ENCODE measurements at regions not wholly inside any gene's neighbourhood (a gene's known extent, or its start where the extent isn't known, plus 50 kb on each side); places are given as distances from the start of the nearest gene placed in this dataset.

DNA sequence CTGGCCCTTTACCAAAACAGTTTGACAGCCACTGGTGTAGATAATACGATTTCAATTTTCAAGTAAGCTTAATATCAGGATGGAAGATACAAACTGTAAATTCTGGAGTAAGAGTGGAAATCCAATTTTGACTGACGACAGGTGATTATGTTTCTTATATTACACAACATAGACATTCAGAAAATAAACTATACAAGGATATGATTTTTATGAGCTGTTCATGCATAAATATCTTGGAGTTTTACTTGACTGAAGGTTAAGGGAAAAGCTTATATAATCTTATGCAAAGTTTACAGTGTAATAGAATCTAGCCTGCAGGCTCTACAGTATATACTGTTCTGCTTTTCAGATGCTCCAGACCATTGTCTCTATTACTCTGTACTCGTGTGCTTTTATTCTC lies 1672.3 kb downstream of the ARAP2 start:
- no peak for DNase-seq

GRCh38 chr4:34615315-34615714 lies 1629.0 kb downstream of the ARAP2 start:
- no peak for DNase-seq

GRCh38 chr4:34619531-34620162 lies 1624.7 kb downstream of the ARAP2 start:
- no peak for DNase-seq

DNA sequence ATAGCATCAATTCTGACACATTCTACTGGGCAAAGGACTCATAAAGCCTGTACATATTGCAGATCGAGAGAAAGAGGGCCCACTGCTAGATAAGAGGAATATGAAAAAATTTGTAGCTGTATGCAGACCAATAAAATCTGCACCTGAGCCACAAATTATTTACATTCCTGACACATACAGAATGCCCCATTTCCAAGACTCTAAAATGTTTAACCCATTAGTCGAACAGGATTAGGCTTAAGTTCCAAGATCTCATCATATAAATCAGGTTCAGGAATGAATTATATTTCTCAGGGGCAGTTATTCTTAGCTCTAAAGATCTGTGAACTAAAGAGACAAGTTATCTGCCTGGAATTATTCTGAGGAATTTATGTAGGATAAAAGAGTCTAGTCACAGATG lies 1615.8 kb downstream of the ARAP2 start:
- no peak for DNase-seq

DNA sequence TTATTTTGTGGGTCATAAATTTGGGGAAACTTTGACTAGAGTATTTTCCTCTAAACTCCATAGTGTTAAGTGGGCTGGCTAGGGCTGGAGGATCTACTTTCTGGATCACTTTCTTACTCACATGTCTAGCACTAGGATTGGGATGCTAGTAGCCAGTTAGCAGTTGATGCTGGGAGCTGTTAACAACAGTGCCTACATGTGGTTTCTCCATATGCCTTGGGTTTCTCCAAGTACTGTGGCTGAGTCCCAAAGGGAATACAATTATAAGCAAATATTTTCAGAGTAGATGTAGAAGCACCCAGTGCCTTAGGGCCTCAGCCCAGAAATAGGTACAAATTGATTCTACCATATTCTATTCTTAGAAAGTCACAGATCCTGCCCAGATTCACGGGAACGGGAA lies 1614.9 kb downstream of the ARAP2 start:
- no peak for DNase-seq

DNA sequence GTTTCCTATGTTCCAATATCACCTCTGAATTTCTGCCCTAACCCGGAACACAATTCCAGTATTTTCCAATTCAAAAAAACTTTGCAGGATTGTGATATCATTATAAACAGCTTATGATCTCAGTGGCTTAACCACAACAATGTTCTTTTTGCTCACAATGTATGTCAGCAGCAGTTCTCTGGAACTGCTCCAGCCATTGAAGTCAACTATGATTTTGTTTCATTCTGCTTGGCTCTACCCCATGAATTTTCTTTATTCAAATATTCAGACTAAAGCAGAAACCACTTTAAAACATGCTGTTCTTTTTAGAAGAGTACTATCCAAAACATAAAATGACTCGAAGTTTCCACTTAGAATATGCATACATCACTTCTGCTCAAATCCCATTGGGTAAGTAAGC lies 1611.1 kb downstream of the ARAP2 start:
- no peak for DNase-seq

- DNase-seq = no peak
Observed at GRCh38 chr4:34636623-34637022, 1607.7 kb downstream of the ARAP2 start.

- no peak for DNase-seq
Observed at GRCh38 chr4:34643476-34643875, 1600.8 kb downstream of the ARAP2 start.

- DNase-seq = no peak
Observed at GRCh38 chr4:34644579-34645115, 1599.7 kb downstream of the ARAP2 start.

- no peak for DNase-seq
Observed at GRCh38 chr4:34649716-34650115, 1594.6 kb downstream of the ARAP2 start.

DNA sequence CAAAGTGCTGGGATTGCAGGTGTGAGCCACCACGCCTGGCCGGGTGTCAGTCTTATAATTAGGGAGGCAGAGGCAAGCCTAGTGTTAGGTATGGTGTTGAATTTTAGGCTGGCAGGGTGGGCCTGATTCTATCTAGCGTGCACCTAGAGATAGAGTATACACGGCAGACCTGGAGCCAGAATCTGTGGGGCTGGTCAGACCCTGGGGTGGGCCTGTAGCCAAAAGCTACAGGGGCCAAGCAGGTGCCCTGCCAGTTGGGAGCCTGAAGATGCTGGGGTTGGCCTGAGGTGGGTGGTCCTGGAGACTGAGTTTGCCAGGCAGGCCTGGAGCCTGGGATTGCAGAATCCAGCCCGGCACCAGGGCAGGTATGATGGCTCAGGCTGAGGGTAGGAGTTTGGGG lies 1580.3 kb downstream of the ARAP2 start:
- DNase-seq = no peak

DNA sequence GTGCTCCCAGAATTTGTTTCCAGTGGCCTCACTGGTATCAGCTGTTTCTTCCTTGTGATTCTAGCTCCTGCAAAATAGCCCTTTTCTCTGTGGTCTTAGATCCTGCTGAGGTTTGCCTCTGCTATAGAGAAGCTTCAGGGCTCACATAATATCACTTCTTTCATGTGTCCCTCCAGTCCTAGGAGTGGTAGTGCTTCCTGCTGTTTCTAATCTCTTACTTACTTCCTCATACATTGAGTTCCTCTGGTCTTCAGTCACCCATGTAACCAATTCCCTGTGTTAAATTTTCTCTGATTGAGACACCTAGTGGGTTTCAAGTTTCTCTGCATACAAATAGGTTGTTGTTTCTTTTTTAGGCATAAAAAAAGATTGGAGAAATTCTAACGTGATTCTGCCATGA lies 1567.9 kb downstream of the ARAP2 start:
- DNase-seq = no peak

DNA sequence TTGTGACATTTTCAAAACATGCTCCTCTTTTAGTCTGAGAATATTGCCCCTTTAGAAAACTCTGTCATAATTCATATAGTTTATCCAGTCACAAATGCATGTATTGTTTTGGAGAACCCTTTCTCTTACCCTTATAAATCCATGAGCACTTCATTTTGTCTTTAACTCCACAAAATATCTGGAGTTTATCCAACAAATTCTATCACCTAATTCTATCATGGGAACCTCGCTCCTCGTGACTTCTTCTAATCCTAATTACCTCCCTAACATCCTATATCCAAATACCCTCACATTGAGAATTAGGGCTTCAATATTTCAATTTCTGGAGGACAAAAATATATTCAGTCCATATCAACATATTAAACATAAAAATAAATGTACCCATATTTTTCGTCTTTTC lies 1565.9 kb downstream of the ARAP2 start:
- no peak for DNase-seq

DNA sequence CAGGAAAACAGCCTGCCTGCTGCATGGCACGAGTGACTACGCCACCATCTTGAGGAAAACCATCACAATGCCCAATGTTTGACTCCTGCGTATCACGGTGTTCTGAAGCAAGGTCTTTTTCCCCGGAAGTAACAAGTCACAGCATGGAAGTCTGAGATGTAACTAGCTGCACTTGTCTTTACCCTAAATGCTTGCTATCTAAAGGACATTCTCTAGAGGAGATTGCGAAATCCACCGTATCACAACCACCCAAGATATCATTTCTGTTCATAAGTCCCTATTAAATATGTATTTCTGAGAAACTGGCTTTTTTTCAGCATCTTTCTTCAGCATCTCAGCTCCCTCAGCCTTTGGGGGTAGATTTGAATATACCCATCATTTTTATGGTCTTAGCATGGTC lies 1565.1 kb downstream of the ARAP2 start:
- DNase-seq = no peak

DNA sequence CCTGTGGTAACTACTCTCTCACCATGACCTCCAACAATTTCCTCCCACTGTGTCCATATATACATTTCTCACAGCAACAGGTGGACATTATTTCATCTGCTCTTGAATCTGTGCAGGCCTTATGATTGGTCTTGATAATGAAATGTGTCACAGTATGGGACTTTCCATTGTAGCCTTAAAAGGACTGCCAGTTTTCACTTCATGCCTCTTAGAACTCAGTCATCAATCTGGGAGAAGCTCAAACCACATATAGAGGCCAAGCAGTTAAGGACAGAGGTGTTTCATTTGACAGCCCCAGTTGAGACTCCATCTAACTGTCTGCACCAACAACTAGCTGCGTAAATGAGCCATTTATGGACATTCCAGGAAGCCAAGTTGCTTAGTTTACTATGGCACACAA lies 1534.8 kb downstream of the ARAP2 start:
- no peak for DNase-seq

DNA sequence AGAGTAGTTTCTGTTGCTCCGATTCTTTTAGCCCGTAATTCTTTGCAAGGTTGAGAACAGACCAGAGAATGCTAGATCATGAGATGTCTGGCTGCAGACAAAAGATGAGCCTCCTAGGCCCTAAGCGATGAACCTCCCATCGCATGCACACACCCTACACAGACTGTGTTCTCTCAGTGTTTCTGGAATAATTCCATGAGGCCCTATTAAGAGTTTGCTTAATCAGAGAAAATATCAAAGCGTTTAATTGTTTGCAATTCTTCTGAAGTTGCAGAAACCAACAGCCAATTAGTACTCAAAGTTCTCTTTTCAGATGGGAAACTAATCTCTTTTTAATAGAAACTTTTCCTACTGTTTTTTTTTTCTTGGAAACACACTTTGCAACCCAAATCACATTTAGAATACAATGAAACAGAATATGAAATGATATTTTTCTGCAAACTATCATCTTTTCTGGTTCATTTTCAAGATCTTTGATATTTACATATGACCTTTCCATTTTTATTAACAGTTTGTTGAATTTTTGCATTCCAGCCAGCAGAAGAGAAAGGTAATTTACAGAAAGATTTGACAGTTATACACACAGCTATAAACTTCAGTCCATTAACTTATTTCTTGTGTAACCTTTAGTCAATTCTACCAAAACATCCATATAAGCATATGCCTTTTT lies 1525.6 kb downstream of the ARAP2 start:
- no peak for DNase-seq

GRCh38 chr4:34720571-34720970 lies 1523.7 kb downstream of the ARAP2 start:
- no peak for DNase-seq

DNA sequence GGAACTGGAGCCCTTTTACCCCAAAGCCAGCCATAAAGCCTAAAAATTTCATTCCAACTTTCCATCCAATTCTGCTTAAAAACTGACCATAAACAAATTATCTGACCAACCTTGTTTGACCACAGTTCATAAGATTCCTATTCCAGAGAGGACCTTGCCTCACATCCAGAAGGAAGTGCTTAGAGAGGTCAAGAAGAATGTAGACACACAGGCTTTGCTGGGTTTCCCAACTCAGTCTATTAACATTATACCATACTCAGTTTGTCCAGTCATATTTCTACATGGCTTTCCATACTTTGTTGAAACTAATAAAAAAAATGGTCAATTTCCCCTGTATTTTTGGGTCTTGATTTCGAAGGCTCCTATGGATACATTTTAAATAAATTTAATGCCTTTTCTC lies 1522.5 kb downstream of the ARAP2 start:
- no peak for DNase-seq

DNA sequence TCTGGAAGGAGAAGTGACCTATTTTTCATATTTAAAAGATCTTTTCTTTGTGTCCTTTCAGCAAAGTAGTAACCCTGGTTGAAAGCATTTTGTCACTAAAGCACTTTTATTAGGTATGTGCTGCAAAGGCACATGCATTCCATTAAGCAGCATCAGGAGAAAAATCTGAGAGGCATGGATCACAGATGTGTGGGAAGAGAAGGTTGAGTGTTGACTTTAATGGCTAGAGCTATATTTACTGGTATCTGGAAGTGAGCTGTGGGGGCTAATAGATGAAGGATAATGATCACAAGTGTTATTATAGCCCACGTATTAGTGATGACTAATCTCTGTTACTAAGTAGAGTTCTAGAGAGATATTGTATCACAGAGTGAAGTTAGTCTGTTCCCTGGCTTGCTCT lies 1520.7 kb downstream of the ARAP2 start:
- no peak for DNase-seq

DNA sequence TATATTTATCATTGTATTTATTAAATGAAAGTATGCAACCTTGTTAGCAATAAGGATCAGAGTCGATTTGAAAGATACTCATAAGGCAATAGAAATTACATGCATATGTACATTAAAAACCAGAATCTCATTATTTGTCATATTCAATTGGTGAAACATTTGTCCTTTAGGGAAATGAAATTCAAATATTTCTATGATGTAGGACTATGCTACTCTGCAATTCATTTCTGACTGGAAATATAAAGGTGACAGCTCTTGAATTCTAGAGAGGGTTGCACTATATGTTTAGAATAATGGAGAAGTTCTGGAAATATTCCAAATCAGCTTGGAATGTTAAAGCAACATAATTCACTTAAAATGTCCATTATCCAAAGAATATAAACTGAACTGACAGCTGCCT lies 1519.8 kb downstream of the ARAP2 start:
- DNase-seq = no peak

DNA sequence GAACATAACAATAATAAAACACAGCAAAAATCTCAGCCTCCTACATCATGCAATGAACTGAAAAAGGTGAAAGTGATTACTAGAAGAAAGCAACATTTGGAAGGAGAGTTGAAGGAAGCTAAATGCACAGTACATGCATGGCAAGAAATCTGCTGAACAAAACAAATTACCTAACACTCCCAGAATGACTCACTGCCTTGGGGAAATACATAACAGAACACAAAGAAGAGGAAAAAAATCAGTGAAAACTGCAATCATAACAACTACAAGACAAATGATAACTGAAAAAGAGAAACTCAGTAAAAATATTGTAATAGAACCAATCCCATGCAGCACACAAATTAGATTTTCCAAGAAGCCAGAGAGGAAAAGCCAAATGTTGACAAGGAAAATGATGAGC lies 1513.2 kb downstream of the ARAP2 start:
- DNase-seq = no peak

DNA sequence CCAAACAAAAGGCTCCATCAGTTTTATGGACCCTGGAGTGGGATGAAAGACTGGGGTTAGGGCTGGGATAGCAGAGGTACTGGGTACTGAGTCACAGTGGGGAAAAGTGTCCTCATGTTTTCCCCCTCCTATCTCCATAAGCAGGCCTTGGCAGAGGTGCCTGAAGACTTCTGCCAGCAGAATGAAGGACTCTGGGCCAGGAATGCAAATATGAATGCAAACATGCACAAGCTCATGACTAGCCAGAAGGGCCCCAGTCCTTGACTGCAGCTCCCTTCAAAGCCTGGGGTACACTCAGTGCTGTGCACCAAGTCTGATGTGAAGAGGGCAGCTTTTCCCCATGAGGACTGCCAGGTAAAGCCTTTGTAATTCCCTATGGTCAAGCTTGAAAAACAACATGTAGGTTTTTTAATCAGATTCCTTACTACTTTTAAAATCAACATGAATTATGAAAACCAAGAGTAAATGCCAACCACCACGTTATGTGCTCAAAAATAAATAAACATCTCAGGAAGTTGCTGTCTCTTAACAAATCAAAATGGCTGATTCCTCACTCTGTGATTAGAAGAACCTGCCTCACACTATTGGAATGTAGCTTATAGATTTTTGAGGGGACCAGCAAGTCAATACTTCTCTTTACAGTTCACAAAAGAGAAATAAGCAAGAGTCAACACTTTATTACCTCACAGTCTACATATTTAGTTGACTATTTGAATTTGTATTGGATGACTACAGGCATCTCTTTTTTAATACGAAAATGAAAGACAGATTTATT lies 1512.0 kb downstream of the ARAP2 start:
- no peak for DNase-seq

GRCh38 chr4:34733185-34733941 lies 1511.0 kb downstream of the ARAP2 start:
- DNase-seq = no peak
